ENCODE measurements at regions not wholly inside any gene's neighbourhood (a gene's known extent, or its start where the extent isn't known, plus 50 kb on each side); places are given as distances from the start of the nearest gene placed in this dataset.

DNA sequence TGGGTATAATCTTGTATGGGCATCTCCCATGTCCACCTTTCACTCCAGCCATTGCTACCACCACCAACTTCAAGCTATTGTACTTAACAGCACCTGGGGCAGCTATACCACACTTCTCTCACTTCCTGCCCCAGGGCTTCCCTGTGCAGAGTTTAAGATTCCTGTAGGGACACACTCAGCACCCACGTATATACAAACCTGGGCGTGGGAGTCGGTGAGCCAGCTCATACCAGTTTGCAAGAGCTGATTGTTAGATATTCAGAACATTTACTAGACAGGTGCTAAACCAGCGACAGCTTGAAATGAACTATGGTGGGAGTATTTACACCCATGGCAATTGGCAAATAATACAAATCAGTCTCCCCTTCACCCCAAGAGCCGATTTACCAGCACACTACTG lies 114.8 kb upstream of the CSF3R start:
- TF ChIP-seq EZH2phosphoT487 (IDR thresholded peaks at IDR 0.05; ENCODE audit: low read depth), result no peak
- TF ChIP-seq, protein P1, sequence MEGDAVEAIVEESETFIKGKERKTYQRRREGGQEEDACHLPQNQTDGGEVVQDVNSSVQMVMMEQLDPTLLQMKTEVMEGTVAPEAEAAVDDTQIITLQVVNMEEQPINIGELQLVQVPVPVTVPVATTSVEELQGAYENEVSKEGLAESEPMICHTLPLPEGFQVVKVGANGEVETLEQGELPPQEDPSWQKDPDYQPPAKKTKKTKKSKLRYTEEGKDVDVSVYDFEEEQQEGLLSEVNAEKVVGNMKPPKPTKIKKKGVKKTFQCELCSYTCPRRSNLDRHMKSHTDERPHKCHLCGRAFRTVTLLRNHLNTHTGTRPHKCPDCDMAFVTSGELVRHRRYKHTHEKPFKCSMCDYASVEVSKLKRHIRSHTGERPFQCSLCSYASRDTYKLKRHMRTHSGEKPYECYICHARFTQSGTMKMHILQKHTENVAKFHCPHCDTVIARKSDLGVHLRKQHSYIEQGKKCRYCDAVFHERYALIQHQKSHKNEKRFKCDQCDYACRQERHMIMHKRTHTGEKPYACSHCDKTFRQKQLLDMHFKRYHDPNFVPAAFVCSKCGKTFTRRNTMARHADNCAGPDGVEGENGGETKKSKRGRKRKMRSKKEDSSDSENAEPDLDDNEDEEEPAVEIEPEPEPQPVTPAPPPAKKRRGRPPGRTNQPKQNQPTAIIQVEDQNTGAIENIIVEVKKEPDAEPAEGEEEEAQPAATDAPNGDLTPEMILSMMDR (IDR thresholded peaks at IDR 0.05; ENCODE audit: low read depth, low read length), result no peak
